GM23248 (cell line): ENCODE measurements at regions not wholly inside any gene's neighbourhood (a gene's known extent, or its start where the extent isn't known, plus 50 kb on each side); places are given as distances from the start of the nearest gene placed in this dataset.

Experiments
- DNase-seq: peaks from one replicate; pipeline ENCODE4 v3.0.0-alpha.2; 2015
- H2AFZ ChIP-seq: fragments of 200-600 bp; sonication (generic); 2 replicates; pipeline ENCODE4 v1.6.1; 2016; ENCODE audit warnings: antibody characterized with exemption
- H3F3A ChIP-seq: fragments of 200-600 bp; sonication (generic); 2 replicates; pipeline ENCODE4 v1.6.1; 2016; ENCODE audit warnings: mild to moderate bottlenecking, antibody characterized with exemption, mixed run types; ENCODE audit not compliant: insufficient read depth
- H3K27ac ChIP-seq: fragments of 200-600 bp; sonication (generic); 2 replicates; pipeline ENCODE4 v1.5.1; 2016; ENCODE audit warnings: mild to moderate bottlenecking
- H3K27me3 ChIP-seq: fragments of 200-600 bp; sonication (generic); replicated peaks from 2 replicates; pipeline ENCODE4 v1.6.1; 2016; ENCODE audit warnings: mild to moderate bottlenecking; ENCODE audit not compliant: insufficient read depth
- H3K36me3 ChIP-seq: fragments of 200-600 bp; sonication (generic); 2 replicates; pipeline ENCODE4 v1.6.1; 2016; ENCODE audit warnings: low read depth, mild to moderate bottlenecking
- H3K4me1 ChIP-seq: fragments of 200-600 bp; sonication (generic); 2 replicates; pipeline ENCODE4 v1.6.1; 2016; ENCODE audit warnings: mild to moderate bottlenecking; ENCODE audit not compliant: insufficient read depth
- H3K4me2 ChIP-seq: fragments of 200-600 bp; sonication (generic); one replicate; pipeline ENCODE4 v1.6.1; 2016; ENCODE audit warnings: mild to moderate bottlenecking; ENCODE audit not compliant: unreplicated experiment
- H3K4me3 ChIP-seq: fragments of 200-600 bp; sonication (generic); 2 replicates; pipeline ENCODE4 v1.5.1; 2016; ENCODE audit warnings: mild to moderate bottlenecking
- H3K79me2 ChIP-seq: fragments of 200-600 bp; sonication (generic); 2 replicates; pipeline ENCODE4 v1.6.1; 2016; ENCODE audit warnings: mild to moderate bottlenecking; ENCODE audit not compliant: insufficient read depth
- H3K9ac ChIP-seq: fragments of 200-600 bp; sonication (generic); 2 replicates; pipeline ENCODE4 v1.6.1; 2016; ENCODE audit warnings: mild to moderate bottlenecking
- H3K9me2 ChIP-seq: fragments of 200-600 bp; sonication (generic); 2 replicates; pipeline ENCODE4 v1.6.1; 2016; ENCODE audit warnings: mixed run types, mild to moderate bottlenecking, moderate library complexity; ENCODE audit not compliant: insufficient read depth
- H3K9me3 ChIP-seq: fragments of 200-600 bp; sonication (generic); one replicate; pipeline ENCODE4 v1.6.1; 2017; ENCODE audit warnings: low read depth
- H4K20me1 ChIP-seq: fragments of 200-600 bp; sonication (generic); 2 replicates; pipeline ENCODE4 v1.6.0; 2016; ENCODE audit not compliant: insufficient read depth
- EZH2 ChIP-seq: fragments of 200-600 bp; sonication (generic); IDR thresholded peaks from 2 replicates; pipeline ENCODE4 v1.6.1; 2018; ENCODE audit warnings: antibody characterized with exemption, mild to moderate bottlenecking; ENCODE audit not compliant: insufficient read depth, poor library complexity, severe bottlenecking
- EZH2phosphoT487 ChIP-seq: fragments of 200-600 bp; sonication (generic); IDR thresholded peaks from 2 replicates; pipeline ENCODE4 v1.6.1; 2018; ENCODE audit warnings: antibody characterized with exemption, moderate library complexity, mild to moderate bottlenecking, low read depth; ENCODE audit not compliant: insufficient read depth
- WGBS, 2 experiments: methylation state at CpG; one replicate each; pipeline ENCODE4 v1.1.6; 2015 to 2017; ENCODE audit warnings: low lambda C conversion rate in 2 of 2, low coverage in 1 of 2; ENCODE audit errors: missing lambda C conversion rate in 2 of 2; 5-methylcytosine and 5-hydroxymethylcytosine counted together
- in situ Hi-C: fragments of 300-500 bp; cut with MboI; formaldehyde crosslinking; loops from 2 replicates; pipeline ENCODE4 v1.15.0; 2020

- H3K4me3 ChIP-seq: no peak overlapping the region
- H3K9me2 ChIP-seq: no peaks in the 10 kb centered on the region
- H3K79me2 ChIP-seq: no peaks in the 10 kb centered on the region
- no peaks in the 10 kb centered on the region for H3K36me3 ChIP-seq
- in situ Hi-C loops: no loop called here
- no peaks in the 10 kb centered on the region for H3K9me3 ChIP-seq
- H3K4me2 ChIP-seq: no peak overlapping the region
- H3K27me3 ChIP-seq: no peaks in the 10 kb centered on the region
- H3K27ac ChIP-seq: no peak overlapping the region
- 0 to 3% methylated on average over 1 of the region's 1 CpG for WGBS, 2 experiments
- H3K4me1 ChIP-seq: no peaks in the 10 kb centered on the region
- H4K20me1 ChIP-seq: no peaks in the 10 kb centered on the region
- H2AFZ ChIP-seq: no peak overlapping the region
- H3F3A ChIP-seq: no peaks in the 10 kb centered on the region
- no peak for DNase-seq
- TF ChIP-seq EZH2: no peak
- no peak for TF ChIP-seq EZH2phosphoT487
- H3K9ac ChIP-seq: no peak overlapping the region
These were observed 837.7 kb upstream of the CNTN5 start for GRCh38 chr11:98183034-98183433.

- H3K79me2 ChIP-seq: no peaks in the 10 kb centered on the region
- H3K9me2 ChIP-seq: no peaks in the 10 kb centered on the region
- H3K9me3 ChIP-seq: no peaks in the 10 kb centered on the region
- H2AFZ ChIP-seq: no peak overlapping the region
- no peak overlapping the region for H3K9ac ChIP-seq
- DNase-seq: no peak
- no peak overlapping the region for H3K27ac ChIP-seq
- H3K27me3 ChIP-seq: no peaks in the 10 kb centered on the region
- H3F3A ChIP-seq: no peaks in the 10 kb centered on the region
- TF ChIP-seq EZH2phosphoT487 (no peak), EZH2 (no peak)
- in situ Hi-C loops: no loop called here
- H3K4me1 ChIP-seq: no peaks in the 10 kb centered on the region
- H3K4me3 ChIP-seq: no peak overlapping the region
- no peak overlapping the region for H3K4me2 ChIP-seq
- WGBS, 2 experiments: 59 to 63% methylated on average over 13 of the region's 16 CpGs
- no peaks in the 10 kb centered on the region for H4K20me1 ChIP-seq
- H3K36me3 ChIP-seq: no peaks in the 10 kb centered on the region
These were observed 835.5 kb upstream of the CNTN5 start for GRCh38 chr11:98185245-98185644.

- no peaks in the 10 kb centered on the region for H3K9me3 ChIP-seq
- no peak overlapping the region for H3K27ac ChIP-seq
- no peaks in the 10 kb centered on the region for H3K27me3 ChIP-seq
- DNase-seq: no peak
- no peak overlapping the region for H3K9ac ChIP-seq
- no peak overlapping the region for H3K4me2 ChIP-seq
- H3F3A ChIP-seq: no peaks in the 10 kb centered on the region
- TF ChIP-seq EZH2 (no peak), EZH2phosphoT487 (no peak)
- no peaks in the 10 kb centered on the region for H3K4me1 ChIP-seq
- H4K20me1 ChIP-seq: no peaks in the 10 kb centered on the region
- in situ Hi-C loops: loop anchor here (10.0 kb wide), 1 partner anchor 60 kb away; no protein-coding TSS in a partner anchor
- no peak overlapping the region for H2AFZ ChIP-seq
- no peaks in the 10 kb centered on the region for H3K36me3 ChIP-seq
- H3K79me2 ChIP-seq: no peaks in the 10 kb centered on the region
- H3K9me2 ChIP-seq: no peaks in the 10 kb centered on the region
- 43 to 50% methylated on average over 7 of the region's 7 CpGs for WGBS, 2 experiments
- H3K4me3 ChIP-seq: no peak overlapping the region
These were observed 826.1 kb upstream of the CNTN5 start for GRCh38 chr11:98194611-98195010.

GRCh38 chr11:98195300-98195699, 825.4 kb upstream of the CNTN5 start:
- in situ Hi-C loops: loop anchor here (10.0 kb wide), 1 partner anchor 60 kb away; no protein-coding TSS in a partner anchor
- Histone ChIP-seq H3K27me3 (no peaks in the 10 kb centered on the region), H3K9me3 (no peaks in the 10 kb centered on the region), H3K4me2 (no peak overlapping the region), H3K4me3 (no peak overlapping the region), H2AFZ (no peak overlapping the region), H3K36me3 (no peaks in the 10 kb centered on the region), H4K20me1 (no peaks in the 10 kb centered on the region), H3K4me1 (no peaks in the 10 kb centered on the region), H3F3A (no peaks in the 10 kb centered on the region), H3K79me2 (no peaks in the 10 kb centered on the region), H3K9ac (no peak overlapping the region), H3K27ac (no peak overlapping the region), H3K9me2 (no peaks in the 10 kb centered on the region)
- TF ChIP-seq EZH2: no peak
- no peak for TF ChIP-seq EZH2phosphoT487
- WGBS, 2 experiments: 0% methylated on average over 1 of the region's 1 CpG
- no peak for DNase-seq

GRCh38 chr11:98207086-98207485, 813.7 kb upstream of the CNTN5 start:
- no peaks in the 10 kb centered on the region for H3K9me2 ChIP-seq
- no peak overlapping the region for H3K4me2 ChIP-seq
- TF ChIP-seq EZH2phosphoT487 (no peak), EZH2 (no peak)
- H3K27ac ChIP-seq: no peak overlapping the region
- no peaks in the 10 kb centered on the region for H3K79me2 ChIP-seq
- H3K4me1 ChIP-seq: no peaks in the 10 kb centered on the region
- H4K20me1 ChIP-seq: no peaks in the 10 kb centered on the region
- H3K27me3 ChIP-seq: no peaks in the 10 kb centered on the region
- no peak overlapping the region for H3K9ac ChIP-seq
- DNase-seq: no peak
- no peaks in the 10 kb centered on the region for H3K9me3 ChIP-seq
- WGBS, 2 experiments: 48 to 52% methylated on average over 8 of the region's 8 CpGs
- H3K4me3 ChIP-seq: no peak overlapping the region
- H3F3A ChIP-seq: no peaks in the 10 kb centered on the region
- in situ Hi-C loops: no loop called here
- no peaks in the 10 kb centered on the region for H3K36me3 ChIP-seq
- no peak overlapping the region for H2AFZ ChIP-seq
